ENCODE measurements at regions not wholly inside any gene's neighbourhood (a gene's known extent, or its start where the extent isn't known, plus 50 kb on each side); places are given as distances from the start of the nearest gene placed in this dataset.
"Not testable (repeated sequence)": the region's sequence is repeated elsewhere in the genome, so short reads cannot be mapped to it uniquely, and the experiment has no call there.

GRCh38 chr11:121358760-121359159, 66.2 kb downstream of the SC5D start:
- DNase-seq (ENCODE audit: low spot score), result no peak

- no peak for DNase-seq (ENCODE audit: low spot score)
Measured at GRCh38 chr11:121359591-121359990, 67.0 kb downstream of the SC5D start.

GRCh38 chr11:121362955-121363354, 70.4 kb downstream of the SC5D start:
- not testable (repeated sequence) for DNase-seq (ENCODE audit: low spot score)

GRCh38 chr11:121365304-121365703, 72.7 kb downstream of the SC5D start:
- DNase-seq (ENCODE audit: low spot score), result no peak

- DNase-seq (ENCODE audit: low spot score), result no peak
Measured at GRCh38 chr11:121366038-121366437, 73.5 kb downstream of the SC5D start.

- DNase-seq (ENCODE audit: low spot score), result peak; percentile 63
Measured at GRCh38 chr11:121367001-121367843, 74.7 kb downstream of the SC5D start.

- DNase-seq (ENCODE audit: low spot score), result no peak
Measured at GRCh38 chr11:121367844-121368225, 75.3 kb downstream of the SC5D start.

- DNase-seq (ENCODE audit: low spot score), result no peak
Measured at GRCh38 chr11:121368364-121369240, 76.0 kb downstream of the SC5D start.

GRCh38 chr11:121369366-121369765, 76.8 kb downstream of the SC5D start:
- no peak for DNase-seq (ENCODE audit: low spot score)

- DNase-seq (ENCODE audit: low spot score), result no peak
Measured at GRCh38 chr11:121372028-121372427, 79.5 kb downstream of the SC5D start.

- no peak for DNase-seq (ENCODE audit: low spot score)
Measured at GRCh38 chr11:121372671-121373429, 79.3 kb upstream of the SORL1 start.

- DNase-seq (ENCODE audit: low spot score), result no peak
Measured at GRCh38 chr11:121374286-121374985, 77.7 kb upstream of the SORL1 start.

- DNase-seq (ENCODE audit: low spot score), result no peak
Measured at GRCh38 chr11:121376130-121376529, 76.0 kb upstream of the SORL1 start.

GRCh38 chr11:121379145-121379810, 72.8 kb upstream of the SORL1 start:
- DNase-seq (ENCODE audit: low spot score), result peak; percentile 12

GRCh38 chr11:121383716-121384115, 68.4 kb upstream of the SORL1 start:
- DNase-seq (ENCODE audit: low spot score), result no peak

- no peak for DNase-seq (ENCODE audit: low spot score)
Measured at GRCh38 chr11:121385688-121386087, 66.4 kb upstream of the SORL1 start.

All from CD4-positive, alpha-beta T cell treated with Interleukin-2 at 100 ng/mL for 4 hours (primary cell).